ENCODE measurements at regions not wholly inside any gene's neighbourhood (a gene's known extent, or its start where the extent isn't known, plus 50 kb on each side); places are given as distances from the start of the nearest gene placed in this dataset.

- no peaks in the 10 kb centered on the region for H3K9me3 ChIP-seq (ENCODE audit: control insufficient read depth, low read length)
Measured at GRCh38 chr14:45972416-45972815, 679.2 kb downstream of the RPL10L start.

GRCh38 chr14:45970621-45971020 lies 681.0 kb downstream of the RPL10L start:
- no peaks in the 10 kb centered on the region for H3K4me1 ChIP-seq
- H3K36me3 ChIP-seq (ENCODE audit: control insufficient read depth, insufficient read depth, low read length) = no peaks in the 10 kb centered on the region
- H3K4me2 ChIP-seq (ENCODE audit: low read length) = no peak overlapping the region
- H3K27ac ChIP-seq = no peak overlapping the region
- no peak overlapping the region for H3K9ac ChIP-seq
- H3K9me3 ChIP-seq (ENCODE audit: control insufficient read depth, low read length) = no peaks in the 10 kb centered on the region
- H2AFZ ChIP-seq = no peak overlapping the region
- H3K4me3 ChIP-seq (ENCODE audit: low read depth, low read length) = no peak overlapping the region
- no peaks in the 10 kb centered on the region for H3K27me3 ChIP-seq (ENCODE audit: control insufficient read depth, insufficient read depth, low read length)
- H3K79me2 ChIP-seq = no peaks in the 10 kb centered on the region
- TF ChIP-seq CTCF (IDR thresholded peaks at IDR 0.05) = no peak

More at GRCh38 chr14:45972416-45972815, 679.2 kb downstream of the RPL10L start:
- H3K27ac ChIP-seq = no peak overlapping the region
- no peak overlapping the region for H2AFZ ChIP-seq
- no peaks in the 10 kb centered on the region for H3K79me2 ChIP-seq
- no peaks in the 10 kb centered on the region for H3K36me3 ChIP-seq (ENCODE audit: control insufficient read depth, insufficient read depth, low read length)
- H3K9ac ChIP-seq = no peak overlapping the region
- H3K27me3 ChIP-seq (ENCODE audit: control insufficient read depth, insufficient read depth, low read length) = no peaks in the 10 kb centered on the region
- H3K4me1 ChIP-seq = no peaks in the 10 kb centered on the region
- TF ChIP-seq CTCF (IDR thresholded peaks at IDR 0.05) = no peak
- no peak overlapping the region for H3K4me2 ChIP-seq (ENCODE audit: low read length)
- no peak overlapping the region for H3K4me3 ChIP-seq (ENCODE audit: low read depth, low read length)

- no peak overlapping the region for H2AFZ ChIP-seq
- no peak for TF ChIP-seq CTCF (IDR thresholded peaks at IDR 0.05)
- no peak overlapping the region for H3K27ac ChIP-seq
- H3K27me3 ChIP-seq (ENCODE audit: control insufficient read depth, insufficient read depth, low read length) = no peaks in the 10 kb centered on the region
- H3K4me1 ChIP-seq = no peaks in the 10 kb centered on the region
- no peaks in the 10 kb centered on the region for H3K9me3 ChIP-seq (ENCODE audit: control insufficient read depth, low read length)
- H3K79me2 ChIP-seq = no peaks in the 10 kb centered on the region
- H3K4me2 ChIP-seq (ENCODE audit: low read length) = no peak overlapping the region
- no peak overlapping the region for H3K4me3 ChIP-seq (ENCODE audit: low read depth, low read length)
- H3K36me3 ChIP-seq (ENCODE audit: control insufficient read depth, insufficient read depth, low read length) = no peaks in the 10 kb centered on the region
- H3K9ac ChIP-seq = no peak overlapping the region
Measured at GRCh38 chr14:45968037-45968436, 683.5 kb downstream of the RPL10L start.

GRCh38 chr14:45949479-45949878 lies 696.5 kb upstream of the MIS18BP1 start:
- Histone ChIP-seq H2AFZ (no peak overlapping the region), H3K36me3 (ENCODE audit: control insufficient read depth, insufficient read depth, low read length) (no peaks in the 10 kb centered on the region), H3K79me2 (no peaks in the 10 kb centered on the region), H3K9me3 (ENCODE audit: control insufficient read depth, low read length) (no peaks in the 10 kb centered on the region), H3K27ac (no peak overlapping the region), H3K4me2 (ENCODE audit: low read length) (no peak overlapping the region), H3K4me1 (no peaks in the 10 kb centered on the region), H3K9ac (no peak overlapping the region), H3K27me3 (ENCODE audit: control insufficient read depth, insufficient read depth, low read length) (no peaks in the 10 kb centered on the region), H3K4me3 (ENCODE audit: low read depth, low read length) (no peak overlapping the region)
- TF ChIP-seq CTCF (IDR thresholded peaks at IDR 0.05) = no peak

GRCh38 chr14:45947830-45948229 lies 694.8 kb upstream of the MIS18BP1 start:
- Histone ChIP-seq H3K9ac (no peak overlapping the region), H2AFZ (no peak overlapping the region), H3K79me2 (no peaks in the 10 kb centered on the region), H3K36me3 (ENCODE audit: control insufficient read depth, insufficient read depth, low read length) (no peaks in the 10 kb centered on the region), H3K9me3 (ENCODE audit: control insufficient read depth, low read length) (no peaks in the 10 kb centered on the region), H3K27ac (no peak overlapping the region), H3K4me3 (ENCODE audit: low read depth, low read length) (no peak overlapping the region), H3K27me3 (ENCODE audit: control insufficient read depth, insufficient read depth, low read length) (no peaks in the 10 kb centered on the region), H3K4me1 (no peaks in the 10 kb centered on the region), H3K4me2 (ENCODE audit: low read length) (no peak overlapping the region)
- TF ChIP-seq CTCF (IDR thresholded peaks at IDR 0.05) = no peak
